Colonic mucosa (tissue), 4 donors: ENCODE measurements at regions not wholly inside any gene's neighbourhood (a gene's known extent, or its start where the extent isn't known, plus 50 kb on each side); places are given as distances from the start of the nearest gene placed in this dataset.

Source experiments
- DNase-seq: peaks from one replicate; pipeline ENCODE4 v3.0.0-alpha.2; 2020
- H3K27ac ChIP-seq: fragments of 200-600 bp; one replicate; pipeline ENCODE4 v1.8.0; 2021
- H3K27me3 ChIP-seq: fragments of 200-600 bp; one replicate; pipeline ENCODE4 v1.8.0; 2021
- H3K36me3 ChIP-seq: fragments of 200-600 bp; one replicate; pipeline ENCODE4 v1.8.0; 2021
- H3K4me1 ChIP-seq: fragments of 200-600 bp; one replicate; pipeline ENCODE4 v1.8.0; 2021; ENCODE audit warnings: mild to moderate bottlenecking
- H3K4me3 ChIP-seq: fragments of 200-600 bp; one replicate; pipeline ENCODE4 v1.8.0; 2021
- H3K9ac ChIP-seq, 2 donors: one replicate each; pipeline ENCODE4 v1.7.0; 2013; ENCODE audit warnings: control low read depth in 2 of 2, low read depth in 2 of 2, low read length in 2 of 2
- H3K9me3 ChIP-seq: fragments of 200-600 bp; one replicate; pipeline ENCODE4 v1.8.0; 2021
- CTCF ChIP-seq: fragments of 200-600 bp; IDR thresholded peaks from one replicate; pipeline ENCODE4 v1.8.0; 2022; ENCODE audit warnings: antibody characterized with exemption, mild to moderate bottlenecking
- intact Hi-C: fragments of 100-400 bp; cut with DNase I; formaldehyde crosslinking; loops from one replicate; pipeline ENCODE4 v1.14.1; 2022
- donor health status: healthy.
- donor health status: DM: no; HTN: no; CAD: no.
- donor health status: DM: no; HTN: no; CAD: no.

GRCh38 chr7:17029150-17029549, 147.4 kb upstream of the AGR3 start:
- no peak for TF ChIP-seq CTCF
- no peak for DNase-seq
- Histone ChIP-seq H3K4me3 (no peak overlapping the region), H3K9ac (no peak overlapping the region), H3K27ac (peak overlapping the region; percentile 30), H3K9me3 (no peaks in the 10 kb centered on the region), H3K27me3 (no peaks in the 10 kb centered on the region), H3K4me1 (no peaks in the 10 kb centered on the region), H3K36me3 (no peaks in the 10 kb centered on the region)
- intact Hi-C loops, result no loop called here

- no peak for TF ChIP-seq CTCF
- Histone ChIP-seq H3K36me3 (no peaks in the 10 kb centered on the region), H3K4me1 (no peaks in the 10 kb centered on the region), H3K9me3 (no peaks in the 10 kb centered on the region), H3K4me3 (no peak overlapping the region), H3K27ac (no peak overlapping the region), H3K27me3 (no peaks in the 10 kb centered on the region), H3K9ac (no peak overlapping the region)
- no peak for DNase-seq
- intact Hi-C loops, result no loop called here
These were observed 148.8 kb upstream of the AGR3 start for GRCh38 chr7:17030559-17030958.

- H3K36me3 ChIP-seq, result no peaks in the 10 kb centered on the region
- no peaks in the 10 kb centered on the region for H3K4me1 ChIP-seq
- no peak overlapping the region for H3K27ac ChIP-seq
- H3K9me3 ChIP-seq, result no peaks in the 10 kb centered on the region
- H3K27me3 ChIP-seq, result no peaks in the 10 kb centered on the region
- TF ChIP-seq CTCF, result no peak
- no peak for DNase-seq
- H3K9ac ChIP-seq, result no peak overlapping the region
- H3K4me3 ChIP-seq, result no peak overlapping the region
- intact Hi-C loops, result no loop called here
These were observed 150.2 kb upstream of the AGR3 start for GRCh38 chr7:17031906-17032551.

GRCh38 chr7:17033245-17033644, 151.5 kb upstream of the AGR3 start:
- Histone ChIP-seq H3K9me3 (no peaks in the 10 kb centered on the region), H3K27ac (no peak overlapping the region), H3K36me3 (no peaks in the 10 kb centered on the region), H3K4me1 (peaks cover 1% of the 10 kb centered on the region), H3K27me3 (no peaks in the 10 kb centered on the region), H3K9ac (no peak overlapping the region), H3K4me3 (no peak overlapping the region)
- intact Hi-C loops, result no loop called here
- peak; percentile 40 for DNase-seq
- no peak for TF ChIP-seq CTCF

GRCh38 chr7:17036584-17036983, 154.8 kb upstream of the AGR3 start:
- intact Hi-C loops, result no loop called here
- Histone ChIP-seq H3K27me3 (no peaks in the 10 kb centered on the region), H3K9me3 (no peaks in the 10 kb centered on the region), H3K27ac (no peak overlapping the region), H3K4me1 (peaks cover 14% of the 10 kb centered on the region), H3K36me3 (no peaks in the 10 kb centered on the region), H3K4me3 (no peak overlapping the region), H3K9ac (no peak overlapping the region)
- DNase-seq, result no peak
- no peak for TF ChIP-seq CTCF
